Panc1 (cell line): ENCODE measurements at regions not wholly inside any gene's neighbourhood (a gene's known extent, or its start where the extent isn't known, plus 50 kb on each side); places are given as distances from the start of the nearest gene placed in this dataset.

Experiments
- CTCF ChIP-seq: fragments of 450-650 bp; IDR thresholded peaks from 2 replicates; pipeline ENCODE4 v1.5.1; 2017; ENCODE audit warnings: mild to moderate bottlenecking
- POLR2AphosphoS5 ChIP-seq: IDR thresholded peaks from 2 replicates; pipeline ENCODE4 v1.6.1; 2012; ENCODE audit warnings: mild to moderate bottlenecking, low read depth, low read length, moderate library complexity
- SIN3A ChIP-seq: IDR thresholded peaks from 2 replicates; pipeline ENCODE4 v1.6.1; 2012; ENCODE audit warnings: low read depth, mild to moderate bottlenecking, low read length, moderate library complexity, borderline replicate concordance; ENCODE audit not compliant: insufficient read depth
- TCF7L2 ChIP-seq: IDR thresholded peaks from 2 replicates; pipeline ENCODE4 v1.6.1; 2011; ENCODE audit warnings: mild to moderate bottlenecking, low read depth, low read length, inconsistent platforms

GRCh38 chr14:97318380-97318779, 521.2 kb downstream of the VRK1 start:
- no peak for TF ChIP-seq CTCF
- TF ChIP-seq SIN3A = no peak
- no peak for TF ChIP-seq POLR2AphosphoS5
- no peak for TF ChIP-seq TCF7L2
